ENCODE measurements at regions not wholly inside any gene's neighbourhood (a gene's known extent, or its start where the extent isn't known, plus 50 kb on each side); places are given as distances from the start of the nearest gene placed in this dataset.

GRCh38 chr12:108046135-108046534, 83.0 kb upstream of the WSCD2 start:
- no peaks in the 10 kb centered on the region for H3K36me3 ChIP-seq
- H3K27me3 ChIP-seq = no peaks in the 10 kb centered on the region
- H3K9me3 ChIP-seq = no peaks in the 10 kb centered on the region
- no peak for DNase-seq
- TF ChIP-seq POLR2A (IDR thresholded peaks at IDR 0.05) (no peak), CTCF (IDR thresholded peaks at IDR 0.05) (no peak)
- H3K4me1 ChIP-seq = no peaks in the 10 kb centered on the region
- H3K4me3 ChIP-seq = no peak overlapping the region
- H3K27ac ChIP-seq = no peak overlapping the region

- no peaks in the 10 kb centered on the region for H3K4me1 ChIP-seq
- peak overlapping the region in 1 of 4 donors; percentile 19 for H3K27ac ChIP-seq
- no peaks in the 10 kb centered on the region for H3K36me3 ChIP-seq
- no peak for DNase-seq
- H3K9me3 ChIP-seq = no peaks in the 10 kb centered on the region
- H3K27me3 ChIP-seq = no peaks in the 10 kb centered on the region
- TF ChIP-seq POLR2A (IDR thresholded peaks at IDR 0.05) (no peak), CTCF (IDR thresholded peaks at IDR 0.05) (no peak)
- H3K4me3 ChIP-seq = no peak overlapping the region
Observed at GRCh38 chr12:108046650-108047049, 82.4 kb upstream of the WSCD2 start.

GRCh38 chr12:108047071-108047550, 82.0 kb upstream of the WSCD2 start:
- peak overlapping the region in 1 of 4 donors; percentile 19 for H3K27ac ChIP-seq

GRCh38 chr12:108048686-108049085, 80.4 kb upstream of the WSCD2 start:
- no peak for DNase-seq
- TF ChIP-seq POLR2A (IDR thresholded peaks at IDR 0.05) = no peak
- no peak for TF ChIP-seq CTCF (IDR thresholded peaks at IDR 0.05)
- H3K27me3 ChIP-seq = no peaks in the 10 kb centered on the region

More at GRCh38 chr12:108047071-108047550, 82.0 kb upstream of the WSCD2 start:
- H3K36me3 ChIP-seq = no peaks in the 10 kb centered on the region
- H3K27me3 ChIP-seq = no peaks in the 10 kb centered on the region
- DNase-seq = no peak
- H3K4me1 ChIP-seq = no peaks in the 10 kb centered on the region
- H3K9me3 ChIP-seq = no peaks in the 10 kb centered on the region
- no peak overlapping the region for H3K4me3 ChIP-seq
- TF ChIP-seq POLR2A (IDR thresholded peaks at IDR 0.05) = no peak
- TF ChIP-seq CTCF (IDR thresholded peaks at IDR 0.05) = no peak

GRCh38 chr12:108050696-108051095, 78.4 kb upstream of the WSCD2 start:
- no peaks in the 10 kb centered on the region for H3K9me3 ChIP-seq
- DNase-seq = no peak
- H3K27me3 ChIP-seq = no peaks in the 10 kb centered on the region
- no peaks in the 10 kb centered on the region for H3K4me1 ChIP-seq
- H3K27ac ChIP-seq = no peak overlapping the region
- no peaks in the 10 kb centered on the region for H3K36me3 ChIP-seq
- TF ChIP-seq POLR2A (IDR thresholded peaks at IDR 0.05) (no peak), CTCF (IDR thresholded peaks at IDR 0.05) (no peak)
- H3K4me3 ChIP-seq = no peak overlapping the region

More at GRCh38 chr12:108048686-108049085, 80.4 kb upstream of the WSCD2 start:
- H3K9me3 ChIP-seq = no peaks in the 10 kb centered on the region
- no peaks in the 10 kb centered on the region for H3K36me3 ChIP-seq
- H3K4me1 ChIP-seq = no peaks in the 10 kb centered on the region
- H3K4me3 ChIP-seq = no peak overlapping the region
- no peak overlapping the region for H3K27ac ChIP-seq

- DNase-seq = no peak
- Histone ChIP-seq H3K27me3 (no peaks in the 10 kb centered on the region), H3K36me3 (no peaks in the 10 kb centered on the region), H3K4me3 (no peak overlapping the region), H3K4me1 (no peaks in the 10 kb centered on the region), H3K9me3 (no peaks in the 10 kb centered on the region), H3K27ac (no peak overlapping the region)
- TF ChIP-seq CTCF (IDR thresholded peaks at IDR 0.05) (no peak), POLR2A (IDR thresholded peaks at IDR 0.05) (no peak)
Observed at GRCh38 chr12:108052260-108052659, 76.8 kb upstream of the WSCD2 start.

Measured in Peyer's patch (tissue), 4 donors.